ENCODE measurements at regions not wholly inside any gene's neighbourhood (a gene's known extent, or its start where the extent isn't known, plus 50 kb on each side); places are given as distances from the start of the nearest gene placed in this dataset.

DNA sequence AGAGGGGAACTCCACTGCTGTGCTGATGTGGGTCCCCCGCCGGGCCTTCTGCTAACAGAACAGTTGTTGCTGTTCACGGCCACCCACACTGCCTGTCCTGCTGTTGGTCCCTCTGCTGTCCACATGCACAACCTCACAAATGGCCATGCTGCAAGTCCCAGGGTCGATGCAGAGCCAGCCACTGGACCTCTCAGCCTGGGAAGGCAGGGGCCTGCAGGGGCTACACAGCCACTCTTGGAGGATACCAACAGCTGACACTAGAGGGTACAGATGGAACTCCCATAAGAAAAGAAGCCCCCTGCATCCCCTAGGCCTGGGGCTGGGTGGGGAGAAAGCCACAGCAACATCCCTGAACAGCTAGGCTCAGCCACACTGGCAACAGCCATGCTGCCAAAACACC lies 104.4 kb upstream of the IQSEC1 start:
- Histone ChIP-seq H3K4me1 (ENCODE audit: insufficient read depth) (no peaks in the 10 kb centered on the region), H3K9me3 (no peaks in the 10 kb centered on the region), H3K27me3 (no peaks in the 10 kb centered on the region), H3K36me3 (no peaks in the 10 kb centered on the region), H3K27ac (no peak overlapping the region), H3K4me3 (no peak overlapping the region)
- DNase-seq: no peak
- intact Hi-C loops (cut with DNase I): no loop called here
- TF ChIP-seq, protein P1, sequence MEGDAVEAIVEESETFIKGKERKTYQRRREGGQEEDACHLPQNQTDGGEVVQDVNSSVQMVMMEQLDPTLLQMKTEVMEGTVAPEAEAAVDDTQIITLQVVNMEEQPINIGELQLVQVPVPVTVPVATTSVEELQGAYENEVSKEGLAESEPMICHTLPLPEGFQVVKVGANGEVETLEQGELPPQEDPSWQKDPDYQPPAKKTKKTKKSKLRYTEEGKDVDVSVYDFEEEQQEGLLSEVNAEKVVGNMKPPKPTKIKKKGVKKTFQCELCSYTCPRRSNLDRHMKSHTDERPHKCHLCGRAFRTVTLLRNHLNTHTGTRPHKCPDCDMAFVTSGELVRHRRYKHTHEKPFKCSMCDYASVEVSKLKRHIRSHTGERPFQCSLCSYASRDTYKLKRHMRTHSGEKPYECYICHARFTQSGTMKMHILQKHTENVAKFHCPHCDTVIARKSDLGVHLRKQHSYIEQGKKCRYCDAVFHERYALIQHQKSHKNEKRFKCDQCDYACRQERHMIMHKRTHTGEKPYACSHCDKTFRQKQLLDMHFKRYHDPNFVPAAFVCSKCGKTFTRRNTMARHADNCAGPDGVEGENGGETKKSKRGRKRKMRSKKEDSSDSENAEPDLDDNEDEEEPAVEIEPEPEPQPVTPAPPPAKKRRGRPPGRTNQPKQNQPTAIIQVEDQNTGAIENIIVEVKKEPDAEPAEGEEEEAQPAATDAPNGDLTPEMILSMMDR (IDR thresholded peaks at IDR 0.05): no peak
- no peak for TF ChIP-seq POLR2A (IDR thresholded peaks at IDR 0.05)
- TF ChIP-seq EP300 (IDR thresholded peaks at IDR 0.05): no peak
- 76 to 93% (median 84%) methylated on average over 3 to 4 of the region's 4 CpGs for WGBS, 3 donors

GRCh38 chr3:13177236-13177635 lies 104.0 kb upstream of the IQSEC1 start:
- no peaks in the 10 kb centered on the region for H3K9me3 ChIP-seq
- no peaks in the 10 kb centered on the region for H3K4me1 ChIP-seq (ENCODE audit: insufficient read depth)
- H3K27ac ChIP-seq: no peak overlapping the region
- intact Hi-C loops (cut with DNase I): no loop called here
- TF ChIP-seq POLR2A (IDR thresholded peaks at IDR 0.05) (no peak), EP300 (IDR thresholded peaks at IDR 0.05) (no peak)
- TF ChIP-seq, protein P1 (IDR thresholded peaks at IDR 0.05): no peak
- H3K4me3 ChIP-seq: no peak overlapping the region
- DNase-seq: no peak
- H3K36me3 ChIP-seq: no peaks in the 10 kb centered on the region
- WGBS, 3 donors: 85 to 92% (median 89%) methylated on average over 2 of the region's 2 CpGs
- H3K27me3 ChIP-seq: no peaks in the 10 kb centered on the region

- intact Hi-C loops (cut with DNase I): no loop called here
- Histone ChIP-seq H3K4me3 (no peak overlapping the region), H3K27ac (no peak overlapping the region), H3K9me3 (no peaks in the 10 kb centered on the region), H3K27me3 (no peaks in the 10 kb centered on the region), H3K36me3 (no peaks in the 10 kb centered on the region), H3K4me1 (ENCODE audit: insufficient read depth) (no peaks in the 10 kb centered on the region)
- TF ChIP-seq EP300 (IDR thresholded peaks at IDR 0.05) (no peak), POLR2A (IDR thresholded peaks at IDR 0.05) (no peak)
- TF ChIP-seq, protein P1 (IDR thresholded peaks at IDR 0.05): no peak
- 86 to 90% (median 88%) methylated on average over 10 of the region's 10 CpGs for WGBS, 3 donors
- no peak for DNase-seq
Measured at GRCh38 chr3:13176445-13176844, 103.2 kb upstream of the IQSEC1 start.

DNA sequence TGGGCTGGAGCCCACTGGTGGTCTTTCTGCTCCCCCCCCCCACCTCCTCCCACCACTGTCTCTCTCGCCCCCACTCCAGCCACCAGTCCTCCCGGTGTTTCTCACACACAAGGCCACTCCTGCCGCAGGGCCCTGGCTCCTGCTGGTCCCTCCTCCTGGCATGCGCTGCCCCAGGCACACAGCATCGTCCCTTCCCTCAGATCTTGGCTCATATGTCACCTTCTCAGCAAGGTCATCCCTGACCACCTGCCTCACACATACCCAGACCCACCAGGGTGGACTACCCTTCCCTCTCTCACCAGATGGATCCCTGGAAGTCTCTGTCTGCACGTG lies 101.5 kb upstream of the IQSEC1 start:
- Histone ChIP-seq H3K4me1 (ENCODE audit: insufficient read depth) (no peaks in the 10 kb centered on the region), H3K27me3 (no peaks in the 10 kb centered on the region), H3K9me3 (no peaks in the 10 kb centered on the region), H3K4me3 (no peak overlapping the region), H3K27ac (no peak overlapping the region), H3K36me3 (no peaks in the 10 kb centered on the region)
- intact Hi-C loops (cut with DNase I): no loop called here
- DNase-seq: peak in 1 of 5 donors; percentile 17
- no peak for TF ChIP-seq POLR2A (IDR thresholded peaks at IDR 0.05)
- no peak for TF ChIP-seq EP300 (IDR thresholded peaks at IDR 0.05)
- TF ChIP-seq, protein P1 (IDR thresholded peaks at IDR 0.05): no peak
- WGBS, 3 donors: 64 to 75% (median 69%) methylated on average over 6 of the region's 6 CpGs

Measured in ovary (tissue), 7 donors.